Heart left ventricle (tissue), 16 donors: ENCODE measurements at regions not wholly inside any gene's neighbourhood (a gene's known extent, or its start where the extent isn't known, plus 50 kb on each side); places are given as distances from the start of the nearest gene placed in this dataset.

Source experiments
- ATAC-seq, 4 donors: fragments of 200-7000 bp; cut with Tn5 transposase; one replicate each; pipeline ENCODE4 v1.9.1; 2020 to 2022; ENCODE audit warnings: moderate library complexity in 4 of 4, mild to moderate bottlenecking in 3 of 4, moderate number of reproducible peaks in 1 of 4
- DNase-seq, 5 donors: peaks; one replicate each; pipeline ENCODE4 v3.0.0-alpha.2; 2020
- H3K27ac ChIP-seq, 12 donors: fragments of 200-600 bp; sonication (generic) in 4 of 12; one replicate each; pipeline versions ENCODE4 v1.5.0 to v1.8.0; 2016 to 2022; ENCODE audit warnings: mild to moderate bottlenecking in 2 of 12
- H3K27me3 ChIP-seq, 9 donors: fragments of 200-600 bp; sonication (generic) in 2 of 9; one replicate each; pipeline versions ENCODE4 v1.5.1 to v1.8.0; 2016 to 2022; ENCODE audit warnings: mild to moderate bottlenecking in 3 of 9
- H3K36me3 ChIP-seq, 9 donors: fragments of 200-600 bp; sonication (generic) in 2 of 9; one replicate each; pipeline versions ENCODE4 v1.5.0 to v1.8.0; 2018 to 2022; ENCODE audit warnings: mild to moderate bottlenecking in 2 of 9
- H3K4me1 ChIP-seq, 12 donors: fragments of 200-600 bp; sonication (generic) in 4 of 12; one replicate each; pipeline versions ENCODE4 v1.5.0 to v1.8.0; 2016 to 2022; ENCODE audit warnings: mild to moderate bottlenecking in 3 of 12
- H3K4me3 ChIP-seq, 12 donors: fragments of 200-600 bp; sonication (generic) in 4 of 12; one replicate each; pipeline versions ENCODE4 v1.5.0 to v1.8.0; 2017 to 2022; ENCODE audit warnings: mild to moderate bottlenecking in 9 of 12, moderate library complexity in 4 of 12
- H3K9me3 ChIP-seq, 12 donors: fragments of 200-600 bp; sonication (generic) in 4 of 12; one replicate each; pipeline versions ENCODE4 v1.5.0 to v1.8.0; 2016 to 2022; ENCODE audit warnings: mild to moderate bottlenecking in 1 of 12
- POLR2A ChIP-seq, 2 donors: fragments of 450-650 bp; IDR thresholded peaks; one replicate each; pipeline ENCODE4 v1.6.1; 2017; ENCODE audit warnings: antibody characterized with exemption in 2 of 2, mild to moderate bottlenecking in 2 of 2, moderate library complexity in 2 of 2
- WGBS, 4 donors: extraction: QIAGEN DNeasy Blood & Tissue Kit in 2 of 4; methylation state at CpG; one replicate each; pipeline versions ENCODE4 v1.1.5 to v1.1.7; 2013 to 2018; 5-methylcytosine and 5-hydroxymethylcytosine counted together
- intact Hi-C, 10 donors: fragments of 100-400 bp; cut with DNase I; formaldehyde crosslinking; loops; one replicate each; pipeline versions ENCODE4 v1.11.1 to v1.14.2; 2022
- TF ChIP-seq, protein P1 (sequence below), 12 donors: fragments of 200-600 bp; sonication (generic) in 4 of 12; IDR thresholded peaks; one replicate each; pipeline versions ENCODE4 v1.5.0 to v1.8.0; 2018 to 2022; ENCODE audit warnings: antibody characterized with exemption in 12 of 12, mild to moderate bottlenecking in 5 of 12
- donor health status: ischemic (EF 13 %, LVEDD 7.1; RV severe dilation, severe dysfunction).
- donor health status: healthy with polysubstance abuse.
- donor health status: DM: no; HTN: yes; CAD: no.
- donor health status: DM: no; HTN: no; CAD: no.
- donor health status: ischemic (EF 25% LVEDD 6.9; RV normal size, moderate dysfunction).
- donor health status: ischemic (EF 25% LVEDD 5.7; RV mildly dilated, moderate dysfunction).
- donor health status: healthy.
- donor health status: DM: yes; HTN: yes; CAD: no.
- donor health status: ischemic (EF 35%, LVEDD 5.7; RV mildly dilated, moderate dysfunction).
- donor health status: nonischemic (EF 11% LVEDD 7.7; RV severe dilation, severe dysfunction).
- donor health status: DM: yes; HTN: yes; CAD: no.
- donor health status: PGD.
- donor health status: ischemic (EF 29% LVEDD 5.4; RV normal size, mild dysfunction).
- donor health status: nonischemic (EF 23%, LVEDD 6.1; RV moderate dilation, normal function).

DNA sequence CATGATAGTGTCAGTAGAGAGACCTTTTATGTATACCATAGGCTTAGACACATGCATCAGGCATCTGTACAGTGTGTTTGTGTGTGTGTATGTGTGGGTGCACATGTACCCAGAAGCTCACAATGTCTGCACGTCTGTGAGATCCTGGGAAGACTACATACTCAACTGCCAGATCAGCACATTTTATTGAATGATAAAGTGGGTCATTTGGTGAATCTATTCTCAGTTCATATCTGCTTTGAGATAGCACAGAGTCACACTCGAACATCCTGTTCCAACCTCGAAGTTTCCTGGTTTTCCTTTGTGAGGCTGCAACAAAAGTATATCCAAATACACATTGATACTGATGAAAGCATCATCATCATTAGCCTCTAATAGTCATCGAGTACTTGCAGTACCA, 63.6 kb downstream of the MAF start:
- WGBS, 4 donors, result 40 to 55% (median 46%) methylated on average over 4 of the region's 4 CpGs
- H3K27me3 ChIP-seq, result no peaks in the 10 kb centered on the region
- TF ChIP-seq POLR2A (IDR thresholded peaks at IDR 0.05), result no peak
- TF ChIP-seq, protein P1, sequence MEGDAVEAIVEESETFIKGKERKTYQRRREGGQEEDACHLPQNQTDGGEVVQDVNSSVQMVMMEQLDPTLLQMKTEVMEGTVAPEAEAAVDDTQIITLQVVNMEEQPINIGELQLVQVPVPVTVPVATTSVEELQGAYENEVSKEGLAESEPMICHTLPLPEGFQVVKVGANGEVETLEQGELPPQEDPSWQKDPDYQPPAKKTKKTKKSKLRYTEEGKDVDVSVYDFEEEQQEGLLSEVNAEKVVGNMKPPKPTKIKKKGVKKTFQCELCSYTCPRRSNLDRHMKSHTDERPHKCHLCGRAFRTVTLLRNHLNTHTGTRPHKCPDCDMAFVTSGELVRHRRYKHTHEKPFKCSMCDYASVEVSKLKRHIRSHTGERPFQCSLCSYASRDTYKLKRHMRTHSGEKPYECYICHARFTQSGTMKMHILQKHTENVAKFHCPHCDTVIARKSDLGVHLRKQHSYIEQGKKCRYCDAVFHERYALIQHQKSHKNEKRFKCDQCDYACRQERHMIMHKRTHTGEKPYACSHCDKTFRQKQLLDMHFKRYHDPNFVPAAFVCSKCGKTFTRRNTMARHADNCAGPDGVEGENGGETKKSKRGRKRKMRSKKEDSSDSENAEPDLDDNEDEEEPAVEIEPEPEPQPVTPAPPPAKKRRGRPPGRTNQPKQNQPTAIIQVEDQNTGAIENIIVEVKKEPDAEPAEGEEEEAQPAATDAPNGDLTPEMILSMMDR (IDR thresholded peaks at IDR 0.05), result no peak
- H3K36me3 ChIP-seq, result no peaks in the 10 kb centered on the region
- DNase-seq (no peak), ATAC-seq (no peak)
- H3K4me1 ChIP-seq, result peaks cover 0 to 13% (median 6%) of the 10 kb centered on the region in 12 donors
- H3K4me3 ChIP-seq, result no peak overlapping the region
- no peak overlapping the region for H3K27ac ChIP-seq
- intact Hi-C loops, result no loop called here
- no peaks in the 10 kb centered on the region for H3K9me3 ChIP-seq

DNA sequence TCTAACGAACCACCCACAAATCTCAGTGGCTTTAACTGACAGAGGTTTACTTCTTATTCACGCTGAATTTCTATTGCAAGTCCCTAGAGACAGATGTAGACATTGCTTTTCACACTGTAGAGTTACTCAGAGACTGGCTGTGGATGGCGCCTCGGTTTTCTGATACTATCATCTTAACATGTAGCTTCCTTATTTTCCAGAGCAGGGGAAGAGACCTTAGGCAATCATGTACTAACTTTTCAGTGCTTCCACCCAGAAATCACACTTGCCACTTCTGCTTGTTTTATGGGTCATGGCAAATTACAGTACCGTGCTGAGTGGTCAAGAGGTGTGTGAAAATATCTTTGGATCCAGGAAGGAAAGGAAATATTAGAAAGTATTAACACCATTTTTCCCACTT, 65.4 kb downstream of the MAF start:
- Histone ChIP-seq H3K36me3 (no peaks in the 10 kb centered on the region), H3K27me3 (no peaks in the 10 kb centered on the region), H3K4me3 (no peak overlapping the region), H3K27ac (peak overlapping the region in 1 of 12 donors; percentile 54), H3K9me3 (no peaks in the 10 kb centered on the region), H3K4me1 (peaks cover 0 to 8% (median 5%) of the 10 kb centered on the region in 12 donors)
- DNase-seq, result no peak
- peak in 3 of 4 donors; percentile 24 to 34 (median 33) for ATAC-seq
- 69 to 81% (median 78%) methylated on average over 5 of the region's 5 CpGs for WGBS, 4 donors
- TF ChIP-seq POLR2A (IDR thresholded peaks at IDR 0.05), result no peak
- TF ChIP-seq, protein P1 (IDR thresholded peaks at IDR 0.05), result no peak
- intact Hi-C loops, result no loop called here

DNA sequence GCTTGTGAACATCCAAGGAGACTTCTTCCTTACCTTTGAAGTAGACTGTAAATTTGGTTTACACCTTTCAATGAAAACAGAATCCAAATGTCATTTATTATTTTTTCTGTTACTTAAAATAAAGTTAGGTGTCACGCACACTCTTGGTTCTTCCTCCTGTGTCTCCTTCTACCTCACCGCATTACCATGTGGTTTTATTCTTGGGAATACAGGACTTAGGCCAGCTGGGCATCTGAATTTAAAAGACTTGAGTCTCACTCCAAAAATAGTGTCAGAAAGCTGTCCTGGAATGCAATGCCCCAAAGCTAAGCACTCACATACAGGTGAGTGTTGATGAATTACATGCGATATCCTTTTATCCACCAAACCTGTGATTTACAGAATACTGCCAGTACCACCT, 66.4 kb downstream of the MAF start:
- H3K27me3 ChIP-seq, result no peaks in the 10 kb centered on the region
- H3K9me3 ChIP-seq, result no peaks in the 10 kb centered on the region
- no peak overlapping the region for H3K27ac ChIP-seq
- intact Hi-C loops, result no loop called here
- no peaks in the 10 kb centered on the region for H3K36me3 ChIP-seq
- H3K4me1 ChIP-seq, result peaks cover 0 to 8% (median 5%) of the 10 kb centered on the region in 12 donors
- TF ChIP-seq, protein P1 (IDR thresholded peaks at IDR 0.05), result no peak
- TF ChIP-seq POLR2A (IDR thresholded peaks at IDR 0.05), result no peak
- H3K4me3 ChIP-seq, result no peak overlapping the region
- DNase-seq (no peak), ATAC-seq (no peak)
- 94 to 97% (median 95%) methylated on average over 3 of the region's 3 CpGs for WGBS, 4 donors

DNA sequence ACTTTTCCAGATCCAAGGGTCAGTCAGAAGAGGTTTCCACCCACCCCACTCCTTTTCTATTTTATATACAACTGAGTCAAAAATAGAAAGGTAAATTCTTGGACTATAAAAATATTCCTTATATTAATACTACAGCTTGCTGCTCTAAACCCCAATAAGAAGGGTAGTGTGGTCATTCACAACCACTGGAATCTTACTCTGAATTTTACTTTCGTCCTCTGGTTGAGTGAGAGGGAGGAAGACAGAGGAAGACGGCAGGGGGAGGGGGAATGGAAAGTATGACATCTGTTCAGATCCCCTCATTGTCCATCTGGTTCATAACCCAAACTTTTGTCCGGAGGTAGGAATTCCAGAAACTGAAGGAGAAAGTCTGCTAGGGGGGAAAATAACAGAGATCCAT, 67.2 kb downstream of the MAF start:
- intact Hi-C loops, result no loop called here
- no peaks in the 10 kb centered on the region for H3K9me3 ChIP-seq
- 65 to 75% (median 70%) methylated on average over 3 of the region's 3 CpGs for WGBS, 4 donors
- peaks cover 0 to 14% (median 6%) of the 10 kb centered on the region in 12 donors for H3K4me1 ChIP-seq
- H3K27ac ChIP-seq, result no peak overlapping the region
- no peaks in the 10 kb centered on the region for H3K36me3 ChIP-seq
- DNase-seq, result no peak
- no peaks in the 10 kb centered on the region for H3K27me3 ChIP-seq
- no peak for ATAC-seq
- TF ChIP-seq POLR2A (IDR thresholded peaks at IDR 0.05), result no peak
- TF ChIP-seq, protein P1 (IDR thresholded peaks at IDR 0.05), result no peak
- no peak overlapping the region for H3K4me3 ChIP-seq
